ENCODE measurements at regions not wholly inside any gene's neighbourhood (a gene's known extent, or its start where the extent isn't known, plus 50 kb on each side); places are given as distances from the start of the nearest gene placed in this dataset.

DNA sequence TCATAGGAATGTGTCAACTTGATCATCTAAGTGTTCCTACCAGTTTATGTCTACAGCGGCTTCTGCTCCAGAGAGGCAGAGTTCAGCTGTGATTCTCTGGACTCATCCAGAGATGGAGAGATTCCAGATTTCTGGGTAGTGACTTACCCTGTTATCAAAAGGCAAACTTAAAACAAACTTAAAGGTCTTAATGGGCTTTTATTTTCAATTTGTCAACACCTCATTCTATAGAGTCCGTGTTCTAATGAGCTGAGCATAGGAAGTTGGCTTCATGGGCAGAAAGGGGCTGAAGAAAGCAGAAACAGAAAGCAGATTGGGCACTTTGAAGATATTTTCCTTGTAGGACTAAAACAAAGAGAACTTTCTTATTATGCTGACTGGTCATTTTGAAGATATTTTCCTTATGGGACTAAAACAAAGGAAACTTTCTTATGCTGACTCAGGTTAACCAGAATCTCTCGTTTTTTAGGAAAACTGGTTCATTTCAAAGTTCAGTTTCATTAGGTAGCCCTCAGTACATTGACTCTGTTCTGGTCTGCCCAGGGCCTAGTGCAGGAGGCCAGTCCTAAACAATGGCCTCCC, 185.1 kb downstream of the CDH26 start:
- Histone ChIP-seq H3K4me1 (no peaks in the 10 kb centered on the region), H3K4me3 (no peak overlapping the region), H3K27me3 (ENCODE audit: low read depth) (no peaks in the 10 kb centered on the region), H3K36me3 (replicated peaks) (no peaks in the 10 kb centered on the region), H3K9me3 (no peaks in the 10 kb centered on the region; the same call in 1 of the 2 replicates)
- in situ Hi-C loops (cut with MboI; ENCODE audit: low sequenced_read_pairs): no loop called here
- DNase-seq (ENCODE audit: low spot score in 2 of 2): no peak

- Histone ChIP-seq H3K4me1 (no peaks in the 10 kb centered on the region), H3K4me3 (no peak overlapping the region), H3K27me3 (ENCODE audit: low read depth) (no peaks in the 10 kb centered on the region), H3K9me3 (no peaks in the 10 kb centered on the region; the same call in 1 of the 2 replicates), H3K36me3 (replicated peaks) (no peaks in the 10 kb centered on the region)
- in situ Hi-C loops (cut with MboI; ENCODE audit: low sequenced_read_pairs): no loop called here
- DNase-seq (ENCODE audit: low spot score in 2 of 2): no peak
Measured at GRCh38 chr20:60144404-60144803, 186.2 kb downstream of the CDH26 start.

DNA sequence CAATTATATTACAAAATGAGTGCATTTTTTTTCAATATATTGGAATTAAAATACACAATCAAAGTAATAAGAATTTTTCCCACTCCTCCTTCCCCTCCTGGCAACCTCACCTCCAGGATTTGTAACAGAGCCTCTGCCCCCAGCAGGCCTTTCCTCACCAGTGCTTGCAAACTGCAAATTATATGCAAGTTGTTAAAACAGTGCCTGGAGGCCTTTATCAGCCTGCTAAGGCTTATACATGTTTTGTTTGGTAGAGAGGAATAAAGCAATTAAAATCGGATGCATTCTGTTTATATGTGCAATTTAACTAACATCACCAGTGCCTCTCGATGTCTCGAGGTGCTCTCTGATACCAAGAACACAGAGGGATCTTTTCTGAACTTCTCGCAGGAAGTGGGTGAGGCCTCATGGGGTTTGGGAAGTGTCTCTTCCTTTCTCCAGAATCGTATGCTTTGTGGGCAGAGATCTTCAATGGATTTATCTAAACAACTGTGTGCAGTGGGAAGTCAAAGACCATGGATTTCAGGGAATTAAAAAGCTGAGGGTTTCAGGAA, 186.8 kb downstream of the CDH26 start:
- no peaks in the 10 kb centered on the region for H3K36me3 ChIP-seq (replicated peaks)
- no peaks in the 10 kb centered on the region for H3K27me3 ChIP-seq (ENCODE audit: low read depth)
- no peak for DNase-seq (ENCODE audit: low spot score in 2 of 2)
- H3K9me3 ChIP-seq: no peaks in the 10 kb centered on the region; the same call in 1 of the 2 replicates
- no peaks in the 10 kb centered on the region for H3K4me1 ChIP-seq
- in situ Hi-C loops (cut with MboI; ENCODE audit: low sequenced_read_pairs): no loop called here
- H3K4me3 ChIP-seq: no peak overlapping the region

GRCh38 chr20:60147004-60147403, 188.8 kb downstream of the CDH26 start:
- DNase-seq (ENCODE audit: low spot score in 2 of 2): no peak
- no peaks in the 10 kb centered on the region for H3K27me3 ChIP-seq (ENCODE audit: low read depth)
- H3K9me3 ChIP-seq: no peaks in the 10 kb centered on the region; the same call in 1 of the 2 replicates
- no peak overlapping the region for H3K4me3 ChIP-seq
- in situ Hi-C loops (cut with MboI; ENCODE audit: low sequenced_read_pairs): no loop called here
- H3K4me1 ChIP-seq: no peaks in the 10 kb centered on the region
- H3K36me3 ChIP-seq (replicated peaks): no peaks in the 10 kb centered on the region

DNA sequence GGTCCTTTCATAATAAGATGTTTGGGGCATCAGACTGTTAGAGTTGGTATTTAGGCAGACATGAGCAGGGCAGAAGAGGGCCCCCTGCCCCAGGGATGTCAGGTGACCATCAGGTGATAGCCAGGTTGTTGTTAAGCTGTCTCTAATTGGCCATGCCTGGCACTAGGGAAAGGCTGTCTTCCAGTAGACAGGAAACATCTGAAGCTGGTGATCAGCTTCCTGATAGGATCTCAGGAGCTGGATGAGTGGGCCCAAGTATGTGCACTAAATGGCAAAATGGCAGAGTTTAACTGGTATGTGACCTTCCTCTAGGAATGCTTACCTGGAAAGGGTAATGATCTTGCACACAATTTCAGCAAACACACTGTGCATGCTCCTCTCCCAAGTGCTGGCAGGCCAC, 190.7 kb downstream of the CDH26 start:
- no peaks in the 10 kb centered on the region for H3K36me3 ChIP-seq (replicated peaks)
- in situ Hi-C loops (cut with MboI; ENCODE audit: low sequenced_read_pairs): no loop called here
- DNase-seq (ENCODE audit: low spot score in 2 of 2): no peak
- H3K4me3 ChIP-seq: no peak overlapping the region
- H3K27me3 ChIP-seq (ENCODE audit: low read depth): no peaks in the 10 kb centered on the region
- no peaks in the 10 kb centered on the region; the same call in 1 of the 2 replicates for H3K9me3 ChIP-seq
- H3K4me1 ChIP-seq: no peaks in the 10 kb centered on the region

DNA sequence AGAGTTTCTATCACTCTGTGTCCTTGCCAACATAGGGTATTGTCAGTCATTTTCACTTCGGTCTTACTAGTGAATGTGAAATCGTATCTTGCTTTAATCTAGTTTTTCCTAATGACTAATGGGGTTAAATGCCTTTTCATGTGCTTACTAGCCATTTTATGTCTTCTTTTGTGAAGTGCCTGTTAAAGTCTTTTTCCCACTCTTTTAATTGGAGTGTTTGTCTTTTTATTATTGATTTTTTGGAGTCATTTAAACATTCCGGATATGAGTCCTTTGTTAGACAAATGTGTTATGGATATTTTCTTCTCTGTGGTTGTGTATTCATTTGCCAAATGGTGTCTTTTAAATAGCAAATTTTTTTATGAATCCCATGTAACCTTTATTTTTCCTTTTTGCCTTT, 194.6 kb downstream of the CDH26 start:
- Histone ChIP-seq H3K9me3 (no peaks in the 10 kb centered on the region; the same call in 1 of the 2 replicates), H3K4me1 (no peaks in the 10 kb centered on the region), H3K36me3 (replicated peaks) (no peaks in the 10 kb centered on the region), H3K4me3 (no peak overlapping the region), H3K27me3 (ENCODE audit: low read depth) (no peaks in the 10 kb centered on the region)
- DNase-seq (ENCODE audit: low spot score in 2 of 2): no peak
- in situ Hi-C loops (cut with MboI; ENCODE audit: low sequenced_read_pairs): no loop called here

DNA sequence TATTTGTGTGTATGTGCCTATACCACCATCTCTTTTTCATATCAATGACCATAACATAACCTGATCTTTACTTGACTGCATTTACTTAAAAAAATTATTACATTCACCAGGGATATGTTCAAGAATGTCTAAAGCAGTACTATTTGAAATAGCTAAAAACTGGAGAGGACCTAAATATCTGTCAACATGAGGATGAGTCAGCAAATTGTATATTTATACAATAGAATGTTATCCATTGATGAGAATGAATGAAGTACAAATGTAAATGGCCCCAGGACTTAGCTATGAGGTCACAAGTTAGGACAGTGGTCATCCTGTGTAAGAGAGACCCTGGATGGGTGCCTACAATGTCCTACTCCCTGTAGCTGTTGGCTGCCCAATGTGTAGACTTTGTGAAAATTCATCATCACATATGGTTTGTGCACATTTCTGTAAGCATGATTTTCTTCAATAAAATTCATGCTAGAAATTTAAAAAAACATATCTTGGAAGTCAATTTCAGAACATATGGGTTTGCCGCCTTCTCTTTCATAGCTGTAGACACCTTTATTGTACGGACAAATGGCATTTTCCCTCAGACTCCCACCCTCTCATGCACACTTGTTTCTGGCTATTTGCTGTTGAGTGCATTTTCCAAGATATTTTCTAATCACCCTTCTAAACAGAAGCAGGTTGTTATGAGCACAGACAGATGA, 202.4 kb downstream of the CDH26 start:
- Histone ChIP-seq H3K4me3 (no peak overlapping the region), H3K9me3 (no peaks in the 10 kb centered on the region), H3K4me1 (no peaks in the 10 kb centered on the region), H3K36me3 (replicated peaks) (no peaks in the 10 kb centered on the region), H3K27me3 (ENCODE audit: low read depth) (no peaks in the 10 kb centered on the region)
- in situ Hi-C loops (cut with MboI; ENCODE audit: low sequenced_read_pairs): no loop called here
- DNase-seq (ENCODE audit: low spot score in 2 of 2): no peak

GRCh38 chr20:60167812-60168211, 209.6 kb downstream of the CDH26 start:
- H3K4me1 ChIP-seq: no peaks in the 10 kb centered on the region
- no peaks in the 10 kb centered on the region for H3K36me3 ChIP-seq (replicated peaks)
- DNase-seq (ENCODE audit: low spot score in 2 of 2): no peak
- in situ Hi-C loops (cut with MboI; ENCODE audit: low sequenced_read_pairs): no loop called here
- H3K4me3 ChIP-seq: no peak overlapping the region
- no peaks in the 10 kb centered on the region for H3K27me3 ChIP-seq (ENCODE audit: low read depth)
- no peaks in the 10 kb centered on the region for H3K9me3 ChIP-seq

DNA sequence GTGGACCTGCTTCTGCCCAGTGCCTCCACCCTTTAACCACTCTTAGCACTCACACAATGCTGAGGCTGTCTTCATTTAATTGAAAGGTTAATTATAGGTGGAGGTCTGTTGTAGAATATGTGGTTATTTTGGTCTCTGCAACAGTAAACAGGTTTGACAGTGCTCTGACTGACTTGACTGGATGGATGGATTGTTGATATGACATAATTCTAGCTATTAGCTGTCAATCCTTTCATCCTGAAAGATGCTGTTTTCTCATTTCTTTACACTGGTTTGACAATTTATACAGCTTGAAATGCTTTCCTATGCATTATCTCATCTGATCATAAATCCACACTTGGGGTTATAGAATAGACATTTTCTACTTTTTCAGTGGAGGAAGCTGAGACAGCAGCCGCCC, 210.7 kb downstream of the CDH26 start:
- H3K27me3 ChIP-seq (ENCODE audit: low read depth): no peaks in the 10 kb centered on the region
- no peak overlapping the region for H3K4me3 ChIP-seq
- in situ Hi-C loops (cut with MboI; ENCODE audit: low sequenced_read_pairs): no loop called here
- DNase-seq (ENCODE audit: low spot score in 2 of 2): no peak
- no peaks in the 10 kb centered on the region for H3K9me3 ChIP-seq
- H3K4me1 ChIP-seq: no peaks in the 10 kb centered on the region
- no peaks in the 10 kb centered on the region for H3K36me3 ChIP-seq (replicated peaks)

DNA sequence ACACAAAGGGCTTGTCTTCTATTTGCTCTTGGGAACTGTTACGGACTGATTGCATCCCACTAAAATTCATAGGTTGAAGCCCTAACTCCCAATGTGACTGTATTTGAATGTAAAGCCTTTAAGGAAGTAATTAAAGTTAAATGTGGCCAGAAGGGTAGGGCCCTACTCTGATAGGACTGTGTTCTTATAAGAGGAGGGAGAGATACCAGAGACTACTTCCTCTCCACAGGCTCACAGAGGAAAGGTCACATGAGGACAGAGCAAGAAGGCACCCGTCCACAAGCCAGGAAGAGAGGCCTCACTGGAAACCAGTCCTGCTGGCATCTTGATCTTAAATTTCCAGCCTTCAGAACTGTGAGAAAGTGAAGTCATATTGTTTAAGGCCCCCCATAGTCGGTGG, 211.9 kb downstream of the CDH26 start:
- in situ Hi-C loops (cut with MboI; ENCODE audit: low sequenced_read_pairs): no loop called here
- DNase-seq (ENCODE audit: low spot score in 2 of 2): no peak
- H3K9me3 ChIP-seq: no peaks in the 10 kb centered on the region

GRCh38 chr20:60171313-60171712, 213.1 kb downstream of the CDH26 start:
- Histone ChIP-seq H3K4me1 (no peaks in the 10 kb centered on the region), H3K9me3 (no peaks in the 10 kb centered on the region), H3K36me3 (replicated peaks) (no peaks in the 10 kb centered on the region), H3K4me3 (no peak overlapping the region), H3K27me3 (ENCODE audit: low read depth) (no peaks in the 10 kb centered on the region)
- in situ Hi-C loops (cut with MboI; ENCODE audit: low sequenced_read_pairs): no loop called here
- DNase-seq (ENCODE audit: low spot score in 2 of 2): no peak

More for the DNA sequence above, 211.9 kb downstream of the CDH26 start:
- no peak overlapping the region for H3K4me3 ChIP-seq
- H3K4me1 ChIP-seq: no peaks in the 10 kb centered on the region
- H3K36me3 ChIP-seq (replicated peaks): no peaks in the 10 kb centered on the region
- H3K27me3 ChIP-seq (ENCODE audit: low read depth): no peaks in the 10 kb centered on the region

DNA sequence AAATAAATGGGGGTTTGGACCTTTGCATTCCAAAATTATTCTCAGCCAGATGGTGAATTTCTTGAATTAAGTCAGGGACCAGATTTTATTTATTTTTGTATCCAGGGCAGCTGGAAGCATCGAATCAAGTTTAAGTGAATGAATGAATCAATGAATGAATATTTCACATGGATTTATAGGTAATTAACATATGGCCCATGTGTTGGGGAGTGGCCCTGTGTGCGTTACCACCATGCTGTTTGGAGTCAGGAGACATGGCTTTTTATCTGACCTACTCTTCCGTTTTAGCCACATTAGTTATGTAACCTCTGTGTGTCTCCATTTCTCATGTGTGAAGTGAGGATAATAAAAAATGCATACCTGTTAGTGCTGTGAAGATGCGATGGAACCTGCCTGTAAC, 213.5 kb downstream of the CDH26 start:
- H3K4me3 ChIP-seq: no peak overlapping the region
- H3K27me3 ChIP-seq (ENCODE audit: low read depth): no peaks in the 10 kb centered on the region
- H3K9me3 ChIP-seq: no peaks in the 10 kb centered on the region
- no peaks in the 10 kb centered on the region for H3K4me1 ChIP-seq
- in situ Hi-C loops (cut with MboI; ENCODE audit: low sequenced_read_pairs): no loop called here
- DNase-seq (ENCODE audit: low spot score in 2 of 2): no peak
- no peaks in the 10 kb centered on the region for H3K36me3 ChIP-seq (replicated peaks)

DNA sequence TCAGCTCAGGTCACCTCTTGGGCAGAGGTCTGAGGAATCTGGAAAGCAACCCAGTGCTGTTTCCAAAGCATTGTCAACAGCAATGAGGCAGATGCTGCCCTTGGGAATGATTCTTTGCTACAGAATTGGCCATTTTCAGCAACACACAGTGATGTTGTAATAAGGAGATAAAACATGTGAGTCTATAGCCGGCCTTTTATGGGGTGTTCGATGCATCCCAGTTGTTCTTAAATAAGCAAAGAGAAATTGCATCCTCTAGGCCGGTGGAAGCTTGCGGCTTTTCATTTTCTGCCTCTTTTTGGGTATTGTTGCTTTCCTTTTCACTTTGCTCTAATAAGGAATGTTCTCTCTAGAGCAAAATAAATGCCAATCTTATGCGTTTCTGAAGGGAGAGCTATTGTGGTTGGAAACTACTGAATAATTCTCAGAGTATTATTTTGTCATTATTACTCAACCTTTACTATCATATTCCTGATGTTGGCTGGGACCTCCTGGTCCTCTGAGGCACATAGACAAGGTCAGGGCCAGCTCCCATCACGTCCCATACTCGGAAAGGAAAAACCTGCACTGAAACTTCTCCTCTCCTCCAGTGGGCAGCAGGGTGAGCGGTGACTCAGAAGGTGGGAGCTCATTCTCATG, 214.2 kb downstream of the CDH26 start:
- no peaks in the 10 kb centered on the region for H3K4me1 ChIP-seq
- no peaks in the 10 kb centered on the region for H3K9me3 ChIP-seq
- H3K27me3 ChIP-seq (ENCODE audit: low read depth): no peaks in the 10 kb centered on the region
- H3K36me3 ChIP-seq (replicated peaks): no peaks in the 10 kb centered on the region
- no peak overlapping the region for H3K4me3 ChIP-seq
- in situ Hi-C loops (cut with MboI; ENCODE audit: low sequenced_read_pairs): no loop called here
- DNase-seq (ENCODE audit: low spot score in 2 of 2): no peak

- no peak for DNase-seq (ENCODE audit: low spot score in 2 of 2)
- Histone ChIP-seq H3K4me3 (no peak overlapping the region), H3K27me3 (ENCODE audit: low read depth) (no peaks in the 10 kb centered on the region), H3K9me3 (no peaks in the 10 kb centered on the region), H3K4me1 (no peaks in the 10 kb centered on the region), H3K36me3 (replicated peaks) (no peaks in the 10 kb centered on the region)
- in situ Hi-C loops (cut with MboI; ENCODE audit: low sequenced_read_pairs): no loop called here
Measured at GRCh38 chr20:60177080-60177479, 218.9 kb downstream of the CDH26 start.
